Epithelial cell of proximal tubule (primary cell): ENCODE measurements at regions not wholly inside any gene's neighbourhood (a gene's known extent, or its start where the extent isn't known, plus 50 kb on each side); places are given as distances from the start of the nearest gene placed in this dataset.
A peak's percentile ranks its signal among the peaks of the same experiment; 100 is the strongest.

Experiments
- DNase-seq: peaks from one replicate; pipeline ENCODE4 v3.0.0-alpha.2; 2011; ENCODE audit warnings: low read depth
- H3K4me3 ChIP-seq: 2 replicates; pipeline ENCODE4 v1.5.1; 2011; ENCODE audit warnings: low read depth, mild to moderate bottlenecking, low read length
- TF ChIP-seq, protein P1 (sequence below): conservative IDR thresholded peaks from 2 replicates; pipeline ENCODE4 v1.5.1; 2012; ENCODE audit warnings: low read depth, mild to moderate bottlenecking, low read length

DNA sequence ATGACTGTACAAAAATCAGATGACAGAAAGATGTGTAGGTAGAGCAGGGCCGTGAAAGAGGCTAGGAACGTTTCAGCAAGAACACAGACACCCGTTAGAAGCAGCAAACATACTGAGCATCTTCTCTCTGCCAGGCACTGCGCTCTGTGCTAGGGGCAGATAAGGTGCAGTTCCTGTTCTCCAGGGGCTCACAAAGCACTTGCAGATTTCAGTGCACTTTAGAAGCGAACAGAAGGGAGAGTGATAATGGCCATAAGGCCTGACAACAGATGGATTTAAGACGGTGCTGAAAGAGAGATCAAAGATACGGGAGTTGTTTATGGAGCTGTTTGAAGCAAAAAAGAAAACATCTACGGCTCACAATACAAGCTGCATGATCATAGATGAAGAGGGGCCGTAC is 200.3 kb upstream of the FOXD3 start:
- DNase-seq = no peak
- TF ChIP-seq, protein P1, sequence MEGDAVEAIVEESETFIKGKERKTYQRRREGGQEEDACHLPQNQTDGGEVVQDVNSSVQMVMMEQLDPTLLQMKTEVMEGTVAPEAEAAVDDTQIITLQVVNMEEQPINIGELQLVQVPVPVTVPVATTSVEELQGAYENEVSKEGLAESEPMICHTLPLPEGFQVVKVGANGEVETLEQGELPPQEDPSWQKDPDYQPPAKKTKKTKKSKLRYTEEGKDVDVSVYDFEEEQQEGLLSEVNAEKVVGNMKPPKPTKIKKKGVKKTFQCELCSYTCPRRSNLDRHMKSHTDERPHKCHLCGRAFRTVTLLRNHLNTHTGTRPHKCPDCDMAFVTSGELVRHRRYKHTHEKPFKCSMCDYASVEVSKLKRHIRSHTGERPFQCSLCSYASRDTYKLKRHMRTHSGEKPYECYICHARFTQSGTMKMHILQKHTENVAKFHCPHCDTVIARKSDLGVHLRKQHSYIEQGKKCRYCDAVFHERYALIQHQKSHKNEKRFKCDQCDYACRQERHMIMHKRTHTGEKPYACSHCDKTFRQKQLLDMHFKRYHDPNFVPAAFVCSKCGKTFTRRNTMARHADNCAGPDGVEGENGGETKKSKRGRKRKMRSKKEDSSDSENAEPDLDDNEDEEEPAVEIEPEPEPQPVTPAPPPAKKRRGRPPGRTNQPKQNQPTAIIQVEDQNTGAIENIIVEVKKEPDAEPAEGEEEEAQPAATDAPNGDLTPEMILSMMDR = no peak
- no peak overlapping the region for H3K4me3 ChIP-seq

DNA sequence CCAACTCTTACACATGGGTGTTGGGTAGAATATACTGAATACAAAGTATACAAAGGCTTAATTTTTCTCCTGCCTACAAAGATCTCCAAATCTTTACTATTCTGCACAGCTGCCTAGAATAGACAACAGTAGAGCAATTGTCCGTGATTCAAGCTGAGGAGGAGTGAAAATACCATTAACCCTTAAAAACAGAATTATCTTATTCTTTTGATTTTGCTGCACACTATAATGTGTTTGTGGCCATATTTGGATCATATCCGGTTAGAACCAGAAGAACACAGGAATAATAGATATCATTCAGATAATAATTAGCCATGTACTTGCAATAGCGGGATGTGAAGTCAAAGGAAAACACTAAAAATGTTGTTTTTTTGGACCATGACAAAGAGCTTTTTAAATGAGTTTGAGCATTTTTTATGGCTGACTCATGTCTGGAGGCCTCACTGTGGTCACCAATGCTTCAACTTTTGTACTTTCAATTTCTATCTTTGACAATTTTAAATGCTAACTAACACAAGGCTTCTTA is 197.6 kb upstream of the FOXD3 start:
- no peak overlapping the region for H3K4me3 ChIP-seq
- peak; percentile 83 for DNase-seq
- TF ChIP-seq, protein P1 = no peak

- no peak for DNase-seq
- TF ChIP-seq, protein P1 = no peak
- H3K4me3 ChIP-seq = no peak overlapping the region
Measured at GRCh38 chr1:63126104-63126503, 196.3 kb upstream of the FOXD3 start.

- H3K4me3 ChIP-seq = no peak overlapping the region
- TF ChIP-seq, protein P1 = no peak
- DNase-seq = no peak
Measured at GRCh38 chr1:63127376-63127775, 195.0 kb upstream of the FOXD3 start.

DNA sequence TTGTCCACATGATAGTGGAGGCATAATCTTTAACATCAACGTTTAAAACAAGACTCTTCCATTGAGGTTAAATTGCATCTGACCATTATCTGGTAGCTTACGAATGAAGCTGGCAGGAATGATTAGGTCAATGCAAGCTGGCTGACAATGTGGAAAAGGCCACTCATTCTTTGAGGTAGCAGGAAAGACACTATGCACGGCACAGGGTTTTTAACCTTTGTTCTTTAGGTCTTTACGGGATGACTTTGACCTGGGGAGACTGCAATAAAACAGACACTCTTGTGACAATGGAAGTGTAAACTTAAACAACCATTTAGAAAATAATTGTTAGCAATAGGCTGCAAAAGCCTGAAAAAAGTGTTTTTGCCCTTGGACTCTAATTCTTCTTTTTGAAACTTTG is 193.8 kb upstream of the FOXD3 start:
- H3K4me3 ChIP-seq = no peak overlapping the region
- DNase-seq = no peak
- TF ChIP-seq, protein P1 = no peak

DNA sequence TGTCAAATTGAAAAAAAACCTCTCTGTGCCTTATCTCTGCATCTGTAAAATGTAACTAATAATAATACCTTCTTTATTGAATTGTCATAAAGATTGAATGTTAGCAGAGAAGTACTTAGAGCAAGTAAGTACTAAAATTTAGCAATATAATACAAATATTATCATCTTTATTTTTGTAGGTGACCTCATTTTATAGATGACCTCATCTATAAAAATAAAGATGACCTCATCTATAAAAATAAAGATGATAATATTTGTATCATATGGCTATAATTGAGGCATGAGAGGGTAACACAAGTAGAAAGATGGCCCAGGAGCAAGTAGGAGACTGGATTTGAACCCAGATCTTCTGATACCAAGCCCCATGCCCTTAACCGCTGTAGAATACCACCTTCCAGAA is 193.2 kb upstream of the FOXD3 start:
- no peak for DNase-seq
- TF ChIP-seq, protein P1 = no peak
- H3K4me3 ChIP-seq = no peak overlapping the region

DNA sequence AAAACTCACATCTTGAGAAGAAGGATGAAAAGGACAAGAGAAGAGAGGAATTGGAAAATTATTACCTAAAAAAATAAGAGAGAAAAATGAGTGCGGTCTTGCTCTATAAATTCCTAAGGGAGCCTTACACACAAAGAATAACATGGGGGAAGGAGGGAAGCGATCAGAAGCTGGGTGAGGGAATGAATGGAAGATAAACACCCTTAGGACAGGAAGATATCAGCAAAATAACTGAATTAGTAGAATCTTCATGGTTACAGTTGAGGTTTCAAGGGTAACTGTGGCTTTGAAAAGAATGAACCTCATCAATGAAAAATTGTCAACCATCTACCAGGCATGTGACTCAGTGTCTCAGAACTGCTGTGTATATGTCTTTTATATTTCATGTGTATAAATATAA is 192.5 kb upstream of the FOXD3 start:
- no peak for DNase-seq
- TF ChIP-seq, protein P1 = no peak
- H3K4me3 ChIP-seq = no peak overlapping the region
